ENCODE measurements at regions not wholly inside any gene's neighbourhood (a gene's known extent, or its start where the extent isn't known, plus 50 kb on each side); places are given as distances from the start of the nearest gene placed in this dataset.

DNA sequence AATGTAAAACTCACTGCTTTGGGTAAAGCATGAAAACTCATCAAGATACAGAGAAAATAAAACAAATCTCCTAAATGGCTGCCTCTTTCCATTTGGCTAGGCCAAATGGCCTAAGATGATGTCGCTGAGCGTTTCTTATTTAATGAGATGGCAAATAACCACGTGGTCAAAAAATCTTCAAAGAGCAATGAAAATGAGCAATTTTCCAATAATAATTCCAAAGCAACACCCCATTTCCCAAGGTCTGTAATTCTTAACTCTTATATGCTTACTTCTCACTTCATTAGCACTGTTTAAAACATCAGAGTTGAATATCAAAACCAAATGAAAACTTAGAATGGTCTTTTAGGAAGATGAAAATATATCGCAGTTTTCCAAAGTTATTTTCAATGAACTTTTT lies 222.3 kb upstream of the MID1 start:
- Mint-ChIP-seq H3K27ac (no peak overlapping the region), H3K27me3 (no peaks in the 10 kb centered on the region), H3K4me1 (ENCODE audit: low read depth) (no peaks in the 10 kb centered on the region), H3K4me3 (no peak overlapping the region), H3K9me3 (no peaks in the 10 kb centered on the region), H3K36me3 (ENCODE audit: low read depth) (no peaks in the 10 kb centered on the region)
- Histone ChIP-seq H3K27me3 (ENCODE audit: control insufficient read depth in 1 of 2, insufficient read depth in 2 of 2, low read length in 2 of 2) (no peaks in the 10 kb centered on the region), H3K4me1 (ENCODE audit: insufficient read depth, low read length) (no peaks in the 10 kb centered on the region), H3K27ac (ENCODE audit: low read depth in 1 of 2, low read length in 2 of 2) (no peak overlapping the region), H3K9me3 (ENCODE audit: control insufficient read depth in 1 of 2, insufficient read depth in 1 of 2, low read length in 2 of 2) (no peaks in the 10 kb centered on the region), H3K36me3 (ENCODE audit: insufficient read depth, low read length) (no peaks in the 10 kb centered on the region), H3K4me3 (ENCODE audit: low read length) (no peak overlapping the region)
- TF ChIP-seq, protein P1, sequence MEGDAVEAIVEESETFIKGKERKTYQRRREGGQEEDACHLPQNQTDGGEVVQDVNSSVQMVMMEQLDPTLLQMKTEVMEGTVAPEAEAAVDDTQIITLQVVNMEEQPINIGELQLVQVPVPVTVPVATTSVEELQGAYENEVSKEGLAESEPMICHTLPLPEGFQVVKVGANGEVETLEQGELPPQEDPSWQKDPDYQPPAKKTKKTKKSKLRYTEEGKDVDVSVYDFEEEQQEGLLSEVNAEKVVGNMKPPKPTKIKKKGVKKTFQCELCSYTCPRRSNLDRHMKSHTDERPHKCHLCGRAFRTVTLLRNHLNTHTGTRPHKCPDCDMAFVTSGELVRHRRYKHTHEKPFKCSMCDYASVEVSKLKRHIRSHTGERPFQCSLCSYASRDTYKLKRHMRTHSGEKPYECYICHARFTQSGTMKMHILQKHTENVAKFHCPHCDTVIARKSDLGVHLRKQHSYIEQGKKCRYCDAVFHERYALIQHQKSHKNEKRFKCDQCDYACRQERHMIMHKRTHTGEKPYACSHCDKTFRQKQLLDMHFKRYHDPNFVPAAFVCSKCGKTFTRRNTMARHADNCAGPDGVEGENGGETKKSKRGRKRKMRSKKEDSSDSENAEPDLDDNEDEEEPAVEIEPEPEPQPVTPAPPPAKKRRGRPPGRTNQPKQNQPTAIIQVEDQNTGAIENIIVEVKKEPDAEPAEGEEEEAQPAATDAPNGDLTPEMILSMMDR (IDR thresholded peaks at IDR 0.05) = no peak
- CTCF ChIA-PET = no interaction called here
- POLR2A ChIA-PET = interaction anchor here (0.6 kb wide), 1 partner anchor 532 kb away, joined by 4 read pairs; no protein-coding TSS in a partner anchor
- DNase-seq (no peak), ATAC-seq (ENCODE audit: poor library complexity) (no peak)
- intact Hi-C loops (cut with DNase I, micrococcal nuclease) = no loop called here

DNA sequence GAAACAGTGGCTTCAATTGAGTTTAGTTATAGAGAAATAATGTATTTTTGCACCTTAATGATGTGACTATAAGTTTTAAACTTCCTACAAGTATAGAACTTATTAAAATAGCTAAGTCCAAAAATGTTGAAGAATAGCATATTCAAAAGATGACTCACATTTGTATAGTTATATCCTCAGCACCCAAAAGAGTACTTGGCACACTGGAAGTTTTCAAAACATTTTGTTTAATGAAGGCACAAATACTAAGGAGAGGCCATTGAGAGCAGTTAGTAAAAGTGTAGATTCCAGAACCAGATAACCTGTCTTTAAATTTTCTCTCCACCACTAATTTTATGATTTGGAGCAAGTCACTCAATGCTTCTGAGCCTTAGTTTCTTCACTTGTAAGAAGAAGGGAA lies 226.9 kb upstream of the MID1 start:
- H3K9me3 ChIP-seq (ENCODE audit: control insufficient read depth in 1 of 2, insufficient read depth in 1 of 2, low read length in 2 of 2) = no peaks in the 10 kb centered on the region
- CTCF ChIA-PET = no interaction called here

DNA sequence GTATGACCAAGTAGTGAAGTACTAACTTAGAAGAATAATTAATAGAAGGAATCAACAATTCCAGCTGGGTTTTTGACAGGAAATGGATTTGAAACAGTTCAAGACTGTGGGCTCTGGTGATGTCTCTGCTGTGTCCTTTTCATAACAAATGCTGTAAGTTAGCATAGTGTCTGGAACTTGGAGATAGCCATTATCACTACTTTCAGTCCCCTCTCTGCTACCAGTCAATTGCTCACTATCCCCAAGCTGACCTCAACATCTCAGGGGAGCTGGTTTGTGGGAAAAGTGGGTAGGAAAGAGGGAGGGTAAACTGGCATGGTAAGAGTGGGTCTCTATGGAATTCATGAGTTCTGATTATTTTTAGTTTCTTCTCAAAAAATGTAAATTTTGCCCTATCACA lies 231.4 kb upstream of the MID1 start:
- no peak overlapping the region for H3K4me3 Mint-ChIP-seq
- H3K4me1 Mint-ChIP-seq (ENCODE audit: low read depth) = no peaks in the 10 kb centered on the region
- ChIA-PET CTCF (no interaction called here), POLR2A (no interaction called here)
- TF ChIP-seq, protein P1 (IDR thresholded peaks at IDR 0.05) = no peak
- no peaks in the 10 kb centered on the region for H3K9me3 ChIP-seq (ENCODE audit: control insufficient read depth in 1 of 2, insufficient read depth in 1 of 2, low read length in 2 of 2)
- H3K36me3 ChIP-seq (ENCODE audit: insufficient read depth, low read length) = no peaks in the 10 kb centered on the region
- no peak for ATAC-seq (ENCODE audit: poor library complexity)
- H3K27ac ChIP-seq (ENCODE audit: low read depth in 1 of 2, low read length in 2 of 2) = no peak overlapping the region
- no peaks in the 10 kb centered on the region for H3K27me3 ChIP-seq (ENCODE audit: control insufficient read depth in 1 of 2, insufficient read depth in 2 of 2, low read length in 2 of 2)
- no peak for DNase-seq
- H3K4me1 ChIP-seq (ENCODE audit: insufficient read depth, low read length) = no peaks in the 10 kb centered on the region
- H3K36me3 Mint-ChIP-seq (ENCODE audit: low read depth) = no peaks in the 10 kb centered on the region
- H3K27me3 Mint-ChIP-seq = no peaks in the 10 kb centered on the region
- no peak overlapping the region for H3K27ac Mint-ChIP-seq
- H3K4me3 ChIP-seq (ENCODE audit: low read length) = no peak overlapping the region
- H3K9me3 Mint-ChIP-seq = no peaks in the 10 kb centered on the region
- intact Hi-C loops (cut with DNase I, micrococcal nuclease) = no loop called here

More for the DNA sequence above, 226.9 kb upstream of the MID1 start:
- H3K4me3 ChIP-seq (ENCODE audit: low read length) = no peak overlapping the region
- H3K27me3 ChIP-seq (ENCODE audit: control insufficient read depth in 1 of 2, insufficient read depth in 2 of 2, low read length in 2 of 2) = no peaks in the 10 kb centered on the region
- POLR2A ChIA-PET = no interaction called here
- Mint-ChIP-seq H3K4me1 (ENCODE audit: low read depth) (no peaks in the 10 kb centered on the region), H3K4me3 (no peak overlapping the region), H3K36me3 (ENCODE audit: low read depth) (no peaks in the 10 kb centered on the region), H3K27me3 (no peaks in the 10 kb centered on the region), H3K27ac (no peak overlapping the region), H3K9me3 (no peaks in the 10 kb centered on the region)
- no peak for DNase-seq
- no peaks in the 10 kb centered on the region for H3K36me3 ChIP-seq (ENCODE audit: insufficient read depth, low read length)
- TF ChIP-seq, protein P1 (IDR thresholded peaks at IDR 0.05) = no peak
- ATAC-seq (ENCODE audit: poor library complexity) = no peak
- intact Hi-C loops (cut with DNase I, micrococcal nuclease) = no loop called here
- H3K27ac ChIP-seq (ENCODE audit: low read depth in 1 of 2, low read length in 2 of 2) = no peak overlapping the region
- H3K4me1 ChIP-seq (ENCODE audit: insufficient read depth, low read length) = no peaks in the 10 kb centered on the region

All from CD4-positive, alpha-beta T cell (primary cell).